CD4-positive, alpha-beta T cell treated with Interleukin-1 beta for 1 hour (primary cell): ENCODE measurements at regions not wholly inside any gene's neighbourhood (a gene's known extent, or its start where the extent isn't known, plus 50 kb on each side); places are given as distances from the start of the nearest gene placed in this dataset.

Experiments
- DNase-seq, 2 donors: peaks; one replicate each; pipeline ENCODE4 v3.0.0-alpha.2; 2020 to 2022

- no peak for DNase-seq
Measured at GRCh38 chr1:227370533-227371254, 52.4 kb upstream of the CDC42BPA start.

- no peak for DNase-seq
Measured at GRCh38 chr1:227369102-227369760, 50.9 kb upstream of the CDC42BPA start.
